GM18873 (cell line): ENCODE measurements at regions not wholly inside any gene's neighbourhood (a gene's known extent, or its start where the extent isn't known, plus 50 kb on each side); places are given as distances from the start of the nearest gene placed in this dataset.
"Not testable (repeated sequence)": the region's sequence is repeated elsewhere in the genome, so short reads cannot be mapped to it uniquely, and the experiment has no call there.

ENCODE experiments used
- ATAC-seq: cut with Tn5 transposase; IDR thresholded peaks from one replicate; pipeline ENCODE4 v1.9.1; 2021; ENCODE audit warnings: mild to moderate bottlenecking, moderate library complexity, moderate number of reproducible peaks; ENCODE audit not compliant: unreplicated experiment, low FRiP score

GRCh38 chr9:13845460-13845859 is 468.5 kb downstream of the NFIB start:
- ATAC-seq, result no peak

GRCh38 chr9:13841746-13842462 is 472.0 kb downstream of the NFIB start:
- ATAC-seq, result no peak

- ATAC-seq, result no peak
These were observed 481.5 kb downstream of the NFIB start for GRCh38 chr9:13832446-13832845.

GRCh38 chr9:13823026-13823425 is 490.9 kb downstream of the NFIB start:
- ATAC-seq, result no peak

- ATAC-seq, result no peak
These were observed 496.1 kb downstream of the NFIB start for GRCh38 chr9:13817754-13818278.

- ATAC-seq, result no peak
These were observed 497.1 kb downstream of the NFIB start for GRCh38 chr9:13816837-13817236.

GRCh38 chr9:13814647-13815400 is 499.1 kb downstream of the NFIB start:
- no peak for ATAC-seq

- ATAC-seq, result no peak
These were observed 502.1 kb downstream of the NFIB start for GRCh38 chr9:13811876-13812275.

- no peak for ATAC-seq
These were observed 503.4 kb downstream of the NFIB start for GRCh38 chr9:13810510-13810909.

- no peak for ATAC-seq
These were observed 504.5 kb downstream of the NFIB start for GRCh38 chr9:13809401-13809800.

GRCh38 chr9:13807118-13807517 is 506.8 kb downstream of the NFIB start:
- ATAC-seq, result no peak

- ATAC-seq, result no peak
These were observed 507.2 kb downstream of the NFIB start for GRCh38 chr9:13806714-13807113.

- no peak for ATAC-seq
These were observed 508.4 kb downstream of the NFIB start for GRCh38 chr9:13805546-13805945.

GRCh38 chr9:13804532-13804931 is 509.4 kb downstream of the NFIB start:
- no peak for ATAC-seq

GRCh38 chr9:13800776-13801175 is 513.2 kb downstream of the NFIB start:
- no peak for ATAC-seq

- ATAC-seq, result not testable (repeated sequence)
These were observed 516.2 kb downstream of the NFIB start for GRCh38 chr9:13797701-13798100.

- ATAC-seq, result no peak
These were observed 512.3 kb upstream of the MPDZ start for GRCh38 chr9:13791816-13792215.

GRCh38 chr9:13790055-13790454 is 510.6 kb upstream of the MPDZ start:
- ATAC-seq, result no peak

GRCh38 chr9:13787234-13787833 is 507.8 kb upstream of the MPDZ start:
- no peak for ATAC-seq

- no peak for ATAC-seq
These were observed 507.2 kb upstream of the MPDZ start for GRCh38 chr9:13786711-13787110.

GRCh38 chr9:13786131-13786530 is 506.6 kb upstream of the MPDZ start:
- ATAC-seq, result no peak
